HL-60 (cell line): ENCODE measurements at regions not wholly inside any gene's neighbourhood (a gene's known extent, or its start where the extent isn't known, plus 50 kb on each side); places are given as distances from the start of the nearest gene placed in this dataset.
"Not testable (repeated sequence)": the region's sequence is repeated elsewhere in the genome, so short reads cannot be mapped to it uniquely, and the experiment has no call there.

ENCODE experiments used
- CTCF ChIP-seq: IDR thresholded peaks from one replicate; pipeline ENCODE4 v1.5.1; 2011; ENCODE audit warnings: low read length, control low read depth, inconsistent platforms; ENCODE audit not compliant: insufficient read depth
- POLR2AphosphoS5 ChIP-seq: IDR thresholded peaks from 2 replicates; pipeline ENCODE4 v1.6.1; 2012; ENCODE audit warnings: low read depth

DNA sequence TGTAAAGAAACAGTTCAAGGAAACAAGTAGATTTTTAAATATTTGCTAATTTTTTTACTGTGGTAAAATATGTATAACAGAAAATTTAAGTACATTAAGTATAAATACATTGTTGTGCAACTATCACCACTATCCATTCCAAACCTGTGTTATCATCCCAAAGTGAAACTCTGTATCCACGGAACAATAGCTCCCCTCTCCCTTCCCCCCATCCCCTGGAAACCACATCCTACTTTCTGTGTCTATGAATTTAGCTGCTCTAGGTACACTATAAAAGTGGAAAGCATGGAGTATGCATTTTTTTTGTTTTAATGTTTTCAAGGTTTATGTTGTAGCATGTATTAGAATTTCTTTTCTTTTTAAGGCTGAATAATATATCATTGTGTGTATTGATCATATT, 304.4 kb downstream of the CACNA1B start:
- not testable (repeated sequence) for TF ChIP-seq CTCF, POLR2AphosphoS5
